Psoas muscle (tissue), 7 donors: ENCODE measurements at regions not wholly inside any gene's neighbourhood (a gene's known extent, or its start where the extent isn't known, plus 50 kb on each side); places are given as distances from the start of the nearest gene placed in this dataset.
A peak's percentile ranks its signal among the peaks of the same experiment; 100 is the strongest.
"Not testable (repeated sequence)": the region's sequence is repeated elsewhere in the genome, so short reads cannot be mapped to it uniquely, and the experiment has no call there.

Source experiments
- ATAC-seq, 4 donors: fragments of 200-7000 bp; cut with Tn5 transposase; one replicate each; pipeline ENCODE4 v1.9.1; 2020; ENCODE audit warnings: moderate library complexity in 3 of 4, mild to moderate bottlenecking in 2 of 4
- DNase-seq, 2 donors: peaks; one replicate each; pipeline ENCODE4 v3.0.0-alpha.2; 2020
- H3K27ac ChIP-seq: fragments of 200-600 bp; one replicate; pipeline ENCODE4 v1.8.0; 2022
- H3K27me3 ChIP-seq, 3 donors: fragments of 200-600 bp in 1 of 3; one replicate each; pipeline versions ENCODE4 v1.6.1 to v1.8.0; 2013 to 2022; ENCODE audit warnings: low read length in 2 of 3, mild to moderate bottlenecking in 2 of 3, moderate library complexity in 1 of 3; ENCODE audit not compliant: insufficient read depth in 3 of 3
- H3K36me3 ChIP-seq, 2 donors: fragments of 200-600 bp in 1 of 2; one replicate each; pipeline versions ENCODE4 v1.6.1 to v1.8.0; 2013 to 2022; ENCODE audit warnings: low read depth in 1 of 2, mild to moderate bottlenecking in 1 of 2, moderate library complexity in 1 of 2; ENCODE audit not compliant: insufficient read depth in 1 of 2
- H3K4me1 ChIP-seq: fragments of 200-600 bp; one replicate; pipeline ENCODE4 v1.8.0; 2022
- H3K4me3 ChIP-seq: fragments of 200-600 bp; one replicate; pipeline ENCODE4 v1.8.0; 2022; ENCODE audit warnings: mild to moderate bottlenecking
- H3K9me3 ChIP-seq: fragments of 200-600 bp; one replicate; pipeline ENCODE4 v1.8.0; 2022
- CTCF ChIP-seq: fragments of 200-600 bp; IDR thresholded peaks from one replicate; pipeline ENCODE4 v1.8.0; 2022; ENCODE audit warnings: antibody characterized with exemption
- WGBS, 3 donors: extraction: QIAGEN DNeasy Blood & Tissue Kit; methylation state at CpG; one replicate each; pipeline versions ENCODE4 v1.1.6 to v1.1.7; 2013; 5-methylcytosine and 5-hydroxymethylcytosine counted together
- intact Hi-C, 2 donors: fragments of 100-400 bp; cut with DNase I; formaldehyde crosslinking; loops; one replicate each; pipeline versions ENCODE4 v1.11.0 to v1.14.2; 2022
- donor health status: healthy with polysubstance abuse.
- donor health status: DM: no; HTN: no; CAD: no; lungs with moderate emphysema.
- donor health status: Bipolar disorder and iron deficiency.
- donor health status: healthy.
- donor health status: DM: yes; HTN: yes; CAD: no.
- donor health status: DM: no; HTN: no; CAD: no.
- donor health status: DM: yes; HTN: yes; CAD: no.

- 93 to 98% (median 95%) methylated on average over 6 of the region's 6 CpGs for WGBS, 3 donors
- peaks cover 23% of the 10 kb centered on the region for H3K4me1 ChIP-seq
- peak; percentile 25 for TF ChIP-seq CTCF
Measured at GRCh38 chr15:62648954-62649353, 393.6 kb upstream of the TPM1 start.

GRCh38 chr15:62649793-62650420 is 392.6 kb upstream of the TPM1 start:
- no peak for TF ChIP-seq CTCF
- WGBS, 3 donors = 50% methylated on average over 12 of the region's 12 CpGs
- Histone ChIP-seq H3K9me3 (no peaks in the 10 kb centered on the region), H3K4me3 (no peak overlapping the region), H3K27ac (peak overlapping the region; percentile 46), H3K4me1 (peaks cover 15% of the 10 kb centered on the region), H3K36me3 (peaks cover 2 to 29% of the 10 kb centered on the region in 2 donors), H3K27me3 (no peaks in the 10 kb centered on the region)
- peak in 3 of 4 donors; percentile 55 to 76 (median 58) for ATAC-seq
- no peak for DNase-seq
- intact Hi-C loops = loop anchor here (2.0 to 10.0 kb wide), 4 partner anchors 178 to 259 kb away; partner anchors contain the start of gene TLN2 (in 2 of the 2)

More at GRCh38 chr15:62648954-62649353, 393.6 kb upstream of the TPM1 start:
- Histone ChIP-seq H3K27me3 (no peaks in the 10 kb centered on the region), H3K9me3 (no peaks in the 10 kb centered on the region), H3K27ac (no peak overlapping the region), H3K36me3 (peaks cover 2 to 23% of the 10 kb centered on the region in 2 donors), H3K4me3 (no peak overlapping the region)
- no peak for DNase-seq
- intact Hi-C loops = loop anchor here in 1 of 2 donors (2.0 to 5.0 kb wide), 3 partner anchors 177 to 258 kb away; partner anchors contain the start of gene TLN2
- no peak for ATAC-seq

GRCh38 chr15:62653122-62653521 is 389.4 kb upstream of the TPM1 start:
- no peaks in the 10 kb centered on the region for H3K9me3 ChIP-seq
- WGBS, 3 donors = 91 to 93% (median 92%) methylated on average over 3 of the region's 3 CpGs
- no peak overlapping the region for H3K4me3 ChIP-seq
- intact Hi-C loops = loop anchor here in 1 of 2 donors (10.0 kb wide), 1 partner anchor 258 kb away; the partner anchor contains the start of gene TLN2
- DNase-seq (no peak), ATAC-seq (no peak)
- no peak overlapping the region for H3K27ac ChIP-seq
- no peaks in the 10 kb centered on the region for H3K27me3 ChIP-seq
- H3K4me1 ChIP-seq = no peaks in the 10 kb centered on the region
- TF ChIP-seq CTCF = no peak
- peaks cover 5 to 42% of the 10 kb centered on the region in 2 donors for H3K36me3 ChIP-seq

- Histone ChIP-seq H3K27me3 (no peaks in the 10 kb centered on the region), H3K4me3 (no peak overlapping the region), H3K4me1 (no peaks in the 10 kb centered on the region), H3K36me3 (peaks cover 5 to 55% of the 10 kb centered on the region in 2 donors), H3K9me3 (no peaks in the 10 kb centered on the region), H3K27ac (no peak overlapping the region)
- no peak for TF ChIP-seq CTCF
- 90 to 93% (median 91%) methylated on average over 10 of the region's 10 CpGs for WGBS, 3 donors
- intact Hi-C loops = loop anchor here (5.0 to 10.0 kb wide), 2 partner anchors 261 to 279 kb away; partner anchors contain the start of gene TLN2 (in 1 of the 2)
- no peak for DNase-seq
- no peak for ATAC-seq
Measured at GRCh38 chr15:62656071-62656470, 386.5 kb upstream of the TPM1 start.

GRCh38 chr15:62657501-62657900 is 385.0 kb upstream of the TPM1 start:
- not testable (repeated sequence) for H3K4me1 ChIP-seq, H3K27ac ChIP-seq, H3K4me3 ChIP-seq, DNase-seq, H3K9me3 ChIP-seq, H3K27me3 ChIP-seq
- 53 to 61% (median 54%) methylated on average over 7 of the region's 7 CpGs for WGBS, 3 donors
- ATAC-seq = peak in 2 of 4 donors; percentile 46 to 48
- intact Hi-C loops = loop anchor here (5.0 to 10.0 kb wide), 2 partner anchors 263 to 280 kb away; partner anchors contain the start of gene TLN2 (in 1 of the 2)
- peaks cover 5 to 46% of the 10 kb centered on the region in 2 donors for H3K36me3 ChIP-seq
